ENCODE measurements at regions not wholly inside any gene's neighbourhood (a gene's known extent, or its start where the extent isn't known, plus 50 kb on each side); places are given as distances from the start of the nearest gene placed in this dataset.

DNA sequence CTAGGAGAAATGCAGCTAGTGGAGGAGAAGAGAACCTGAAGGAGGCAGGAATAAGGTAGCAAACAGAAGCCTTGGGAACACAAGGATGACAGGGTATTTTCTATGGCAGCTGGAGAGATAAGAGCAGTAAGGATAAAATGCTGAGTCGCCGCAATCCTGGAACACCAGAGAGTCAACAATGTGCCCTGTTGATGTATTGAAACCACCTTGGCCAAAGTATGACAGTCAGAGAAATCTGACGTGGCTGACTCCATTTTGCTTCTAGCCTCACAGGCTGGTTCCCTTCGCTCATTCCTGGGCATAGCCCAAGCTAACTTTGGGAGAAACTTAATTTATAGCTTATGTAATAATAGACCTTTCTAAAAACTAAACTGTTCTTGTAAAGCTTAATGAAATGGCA lies 56.6 kb upstream of the C4orf54 start:
- no peak for DNase-seq (ENCODE audit: low read depth)

- no peak for DNase-seq (ENCODE audit: low read depth)
Observed at GRCh38 chr4:99712530-99712929, 54.9 kb upstream of the C4orf54 start.

- DNase-seq (ENCODE audit: low read depth): no peak
Observed at GRCh38 chr4:99712099-99712498, 54.5 kb upstream of the C4orf54 start.

DNA sequence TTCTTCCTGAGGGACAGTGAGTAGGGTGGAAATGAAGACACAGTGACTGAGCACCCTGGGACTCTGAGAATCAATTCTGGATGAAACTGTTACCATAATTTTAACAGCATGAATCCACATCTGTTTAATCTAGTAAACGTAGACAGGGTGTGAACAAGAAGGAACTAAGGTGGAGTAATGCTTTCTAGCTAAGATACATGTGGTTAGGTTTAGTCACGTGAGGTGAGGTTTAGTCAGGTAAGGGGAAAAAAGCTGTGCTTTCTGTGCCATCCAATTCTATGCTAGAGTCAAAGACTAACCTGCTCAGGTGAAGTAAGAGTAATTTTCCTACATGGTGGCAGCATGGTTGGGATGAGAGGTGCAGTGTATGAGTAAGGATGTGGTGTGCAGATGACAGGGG lies 54.0 kb upstream of the C4orf54 start:
- DNase-seq (ENCODE audit: low read depth): no peak

- DNase-seq (ENCODE audit: low read depth): no peak
Observed at GRCh38 chr4:99710681-99711345, 53.2 kb upstream of the C4orf54 start.

GRCh38 chr4:99710020-99710419 lies 52.4 kb upstream of the C4orf54 start:
- DNase-seq (ENCODE audit: low read depth): no peak

GRCh38 chr4:99708551-99708950 lies 50.9 kb upstream of the C4orf54 start:
- no peak for DNase-seq (ENCODE audit: low read depth)
